Activated CD4-positive, alpha-beta T cell treated with anti-CD3 and anti-CD28 coated beads, Interleukin-2, amount 10 ng/mL, durations not matched to agents 24 days and 14 days (primary cell): ENCODE measurements at regions not wholly inside any gene's neighbourhood (a gene's known extent, or its start where the extent isn't known, plus 50 kb on each side); places are given as distances from the start of the nearest gene placed in this dataset.

Experiments
- DNase-seq: peaks from one replicate; pipeline ENCODE4 v3.0.0; 2022
- H3K27ac Mint-ChIP-seq: one replicate; pipeline ENCODE4 v1.8.0; 2022; ENCODE audit warnings: mild to moderate bottlenecking, mixed read lengths
- H3K27me3 Mint-ChIP-seq: one replicate; pipeline ENCODE4 v1.8.0; 2022; ENCODE audit warnings: mixed read lengths
- H3K36me3 Mint-ChIP-seq: one replicate; pipeline ENCODE4 v1.8.0; 2022; ENCODE audit warnings: low read depth, mild to moderate bottlenecking, mixed read lengths
- H3K4me1 Mint-ChIP-seq: one replicate; pipeline ENCODE4 v1.8.0; 2021; ENCODE audit warnings: mixed read lengths
- H3K4me3 Mint-ChIP-seq: one replicate; pipeline ENCODE4 v1.8.0; 2022; ENCODE audit warnings: mild to moderate bottlenecking, moderate library complexity, mixed read lengths
- H3K9me3 Mint-ChIP-seq: one replicate; pipeline ENCODE4 v1.8.0; 2021; ENCODE audit warnings: mixed read lengths
- intact Hi-C: fragments of 100-400 bp; cut with micrococcal nuclease; formaldehyde crosslinking; loops from one replicate; pipeline ENCODE4 v1.15.1; 2023

- DNase-seq = no peak
- no peaks in the 10 kb centered on the region for H3K4me1 Mint-ChIP-seq
- no peak overlapping the region for H3K4me3 Mint-ChIP-seq
- no peaks in the 10 kb centered on the region for H3K27me3 Mint-ChIP-seq
- H3K9me3 Mint-ChIP-seq = no peaks in the 10 kb centered on the region
- H3K27ac Mint-ChIP-seq = no peak overlapping the region
- intact Hi-C loops = no loop called here
- no peaks in the 10 kb centered on the region for H3K36me3 Mint-ChIP-seq
Observed at GRCh38 chr20:57952136-57952535, 242.3 kb upstream of the PMEPA1 start.

GRCh38 chr20:57951549-57951948, 241.7 kb upstream of the PMEPA1 start:
- no peak for DNase-seq
- no peak overlapping the region for H3K4me3 Mint-ChIP-seq
- no peaks in the 10 kb centered on the region for H3K4me1 Mint-ChIP-seq
- no peak overlapping the region for H3K27ac Mint-ChIP-seq
- intact Hi-C loops = no loop called here
- no peaks in the 10 kb centered on the region for H3K36me3 Mint-ChIP-seq
- H3K9me3 Mint-ChIP-seq = no peaks in the 10 kb centered on the region
- H3K27me3 Mint-ChIP-seq = no peaks in the 10 kb centered on the region

- H3K9me3 Mint-ChIP-seq = no peaks in the 10 kb centered on the region
- no peak overlapping the region for H3K27ac Mint-ChIP-seq
- no peak overlapping the region for H3K4me3 Mint-ChIP-seq
- intact Hi-C loops = no loop called here
- no peaks in the 10 kb centered on the region for H3K36me3 Mint-ChIP-seq
- no peak for DNase-seq
- H3K27me3 Mint-ChIP-seq = no peaks in the 10 kb centered on the region
- no peaks in the 10 kb centered on the region for H3K4me1 Mint-ChIP-seq
Observed at GRCh38 chr20:57950764-57951485, 241.1 kb upstream of the PMEPA1 start.

GRCh38 chr20:57948180-57948955, 238.6 kb upstream of the PMEPA1 start:
- no peaks in the 10 kb centered on the region for H3K4me1 Mint-ChIP-seq
- no peaks in the 10 kb centered on the region for H3K27me3 Mint-ChIP-seq
- no peaks in the 10 kb centered on the region for H3K9me3 Mint-ChIP-seq
- H3K36me3 Mint-ChIP-seq = no peaks in the 10 kb centered on the region
- DNase-seq = no peak
- H3K4me3 Mint-ChIP-seq = no peak overlapping the region
- intact Hi-C loops = no loop called here
- no peak overlapping the region for H3K27ac Mint-ChIP-seq

GRCh38 chr20:57947421-57948179, 237.8 kb upstream of the PMEPA1 start:
- no peaks in the 10 kb centered on the region for H3K9me3 Mint-ChIP-seq
- H3K27me3 Mint-ChIP-seq = no peaks in the 10 kb centered on the region
- DNase-seq = no peak
- H3K4me3 Mint-ChIP-seq = no peak overlapping the region
- intact Hi-C loops = no loop called here
- no peak overlapping the region for H3K27ac Mint-ChIP-seq
- no peaks in the 10 kb centered on the region for H3K36me3 Mint-ChIP-seq
- no peaks in the 10 kb centered on the region for H3K4me1 Mint-ChIP-seq

- Mint-ChIP-seq H3K4me1 (no peaks in the 10 kb centered on the region), H3K27ac (no peak overlapping the region), H3K9me3 (no peaks in the 10 kb centered on the region), H3K27me3 (no peaks in the 10 kb centered on the region), H3K36me3 (no peaks in the 10 kb centered on the region), H3K4me3 (no peak overlapping the region)
- intact Hi-C loops = no loop called here
- no peak for DNase-seq
Observed at GRCh38 chr20:57946559-57947315, 236.9 kb upstream of the PMEPA1 start.

GRCh38 chr20:57944988-57945387, 235.2 kb upstream of the PMEPA1 start:
- H3K27me3 Mint-ChIP-seq = no peaks in the 10 kb centered on the region
- H3K27ac Mint-ChIP-seq = no peak overlapping the region
- intact Hi-C loops = no loop called here
- H3K4me1 Mint-ChIP-seq = no peaks in the 10 kb centered on the region
- no peak overlapping the region for H3K4me3 Mint-ChIP-seq
- no peak for DNase-seq
- no peaks in the 10 kb centered on the region for H3K9me3 Mint-ChIP-seq
- H3K36me3 Mint-ChIP-seq = no peaks in the 10 kb centered on the region

GRCh38 chr20:57943950-57944349, 234.1 kb upstream of the PMEPA1 start:
- DNase-seq = no peak
- no peaks in the 10 kb centered on the region for H3K27me3 Mint-ChIP-seq
- intact Hi-C loops = no loop called here
- H3K36me3 Mint-ChIP-seq = no peaks in the 10 kb centered on the region
- H3K27ac Mint-ChIP-seq = no peak overlapping the region
- H3K4me3 Mint-ChIP-seq = no peak overlapping the region
- H3K4me1 Mint-ChIP-seq = no peaks in the 10 kb centered on the region
- no peaks in the 10 kb centered on the region for H3K9me3 Mint-ChIP-seq

GRCh38 chr20:57943291-57943690, 233.5 kb upstream of the PMEPA1 start:
- intact Hi-C loops = no loop called here
- Mint-ChIP-seq H3K27ac (no peak overlapping the region), H3K27me3 (no peaks in the 10 kb centered on the region), H3K4me1 (no peaks in the 10 kb centered on the region), H3K4me3 (no peak overlapping the region), H3K9me3 (no peaks in the 10 kb centered on the region), H3K36me3 (no peaks in the 10 kb centered on the region)
- no peak for DNase-seq

GRCh38 chr20:57941604-57942381, 232.0 kb upstream of the PMEPA1 start:
- no peak for DNase-seq
- Mint-ChIP-seq H3K9me3 (no peaks in the 10 kb centered on the region), H3K27me3 (no peaks in the 10 kb centered on the region), H3K36me3 (no peaks in the 10 kb centered on the region), H3K27ac (no peak overlapping the region), H3K4me1 (no peaks in the 10 kb centered on the region), H3K4me3 (no peak overlapping the region)
- intact Hi-C loops = no loop called here

- no peaks in the 10 kb centered on the region for H3K36me3 Mint-ChIP-seq
- DNase-seq = no peak
- no peak overlapping the region for H3K4me3 Mint-ChIP-seq
- no peaks in the 10 kb centered on the region for H3K9me3 Mint-ChIP-seq
- intact Hi-C loops = no loop called here
- H3K4me1 Mint-ChIP-seq = no peaks in the 10 kb centered on the region
- H3K27me3 Mint-ChIP-seq = no peaks in the 10 kb centered on the region
- no peak overlapping the region for H3K27ac Mint-ChIP-seq
Observed at GRCh38 chr20:57940868-57941522, 231.2 kb upstream of the PMEPA1 start.

GRCh38 chr20:57940376-57940775, 230.6 kb upstream of the PMEPA1 start:
- H3K27me3 Mint-ChIP-seq = no peaks in the 10 kb centered on the region
- H3K27ac Mint-ChIP-seq = no peak overlapping the region
- intact Hi-C loops = no loop called here
- no peak for DNase-seq
- no peaks in the 10 kb centered on the region for H3K4me1 Mint-ChIP-seq
- H3K4me3 Mint-ChIP-seq = no peak overlapping the region
- no peaks in the 10 kb centered on the region for H3K36me3 Mint-ChIP-seq
- H3K9me3 Mint-ChIP-seq = no peaks in the 10 kb centered on the region

- Mint-ChIP-seq H3K4me3 (no peak overlapping the region), H3K27ac (no peak overlapping the region), H3K27me3 (no peaks in the 10 kb centered on the region), H3K4me1 (no peaks in the 10 kb centered on the region), H3K9me3 (no peaks in the 10 kb centered on the region), H3K36me3 (no peaks in the 10 kb centered on the region)
- DNase-seq = no peak
- intact Hi-C loops = no loop called here
Observed at GRCh38 chr20:57939499-57939898, 229.7 kb upstream of the PMEPA1 start.
